Ovary (tissue), 3 donors: ENCODE measurements at regions not wholly inside any gene's neighbourhood (a gene's known extent, or its start where the extent isn't known, plus 50 kb on each side); places are given as distances from the start of the nearest gene placed in this dataset.

ENCODE experiments used
- EP300 ChIP-seq: sonication (generic); formaldehyde crosslinking; IDR thresholded peaks from one replicate; pipeline ENCODE4 v1.6.1; 2017; ENCODE audit warnings: antibody characterized with exemption
- POLR2A ChIP-seq: fragments of 450-650 bp; IDR thresholded peaks from one replicate; pipeline ENCODE4 v1.6.1; 2017; ENCODE audit warnings: antibody characterized with exemption, mild to moderate bottlenecking, moderate library complexity
- TF ChIP-seq, protein P1 (sequence below), 3 donors: fragments of 450-650 bp in 2 of 3; fragments of 200-600 bp in 1 of 3; IDR thresholded peaks; one replicate each; pipeline versions ENCODE4 v1.5.1 to v1.8.0; 2016 to 2022; ENCODE audit warnings: antibody characterized with exemption in 3 of 3, mild to moderate bottlenecking in 1 of 3
- donor health status: DM: no; HTN: no; CAD: no.

DNA sequence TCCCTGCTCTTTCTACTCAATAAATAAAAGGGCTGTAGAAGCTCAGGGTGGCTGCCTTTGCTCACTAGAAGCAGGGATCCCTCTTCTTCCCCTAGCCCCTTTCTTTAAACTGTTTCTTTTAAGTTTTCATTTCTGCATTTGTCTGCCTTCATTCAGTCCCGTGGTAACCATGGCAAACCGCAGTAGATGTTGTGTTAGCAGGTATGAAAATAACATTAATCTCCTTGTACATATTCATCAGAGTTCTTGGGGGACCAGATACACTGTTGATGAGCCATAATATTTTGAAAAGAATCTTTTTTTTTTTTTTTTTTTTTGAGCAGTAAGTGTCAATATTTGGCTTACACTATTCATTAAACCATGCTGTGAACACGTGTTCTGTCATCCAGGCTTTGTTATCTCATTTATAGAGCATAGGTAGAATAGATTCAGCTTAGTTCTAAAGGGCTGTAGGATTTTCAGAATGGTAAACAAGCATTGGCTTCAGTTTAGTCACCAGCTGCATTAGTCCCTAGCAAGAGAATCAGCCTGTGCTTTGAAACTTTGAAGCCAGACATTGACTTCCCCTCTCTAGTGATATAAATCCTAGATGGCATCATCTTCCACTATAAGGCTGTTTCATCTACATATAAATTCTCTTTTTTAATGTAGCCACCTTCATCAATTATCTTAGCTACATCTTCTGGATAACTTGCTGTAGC, 59.4 kb upstream of the SPRY2 start:
- TF ChIP-seq, protein P1, sequence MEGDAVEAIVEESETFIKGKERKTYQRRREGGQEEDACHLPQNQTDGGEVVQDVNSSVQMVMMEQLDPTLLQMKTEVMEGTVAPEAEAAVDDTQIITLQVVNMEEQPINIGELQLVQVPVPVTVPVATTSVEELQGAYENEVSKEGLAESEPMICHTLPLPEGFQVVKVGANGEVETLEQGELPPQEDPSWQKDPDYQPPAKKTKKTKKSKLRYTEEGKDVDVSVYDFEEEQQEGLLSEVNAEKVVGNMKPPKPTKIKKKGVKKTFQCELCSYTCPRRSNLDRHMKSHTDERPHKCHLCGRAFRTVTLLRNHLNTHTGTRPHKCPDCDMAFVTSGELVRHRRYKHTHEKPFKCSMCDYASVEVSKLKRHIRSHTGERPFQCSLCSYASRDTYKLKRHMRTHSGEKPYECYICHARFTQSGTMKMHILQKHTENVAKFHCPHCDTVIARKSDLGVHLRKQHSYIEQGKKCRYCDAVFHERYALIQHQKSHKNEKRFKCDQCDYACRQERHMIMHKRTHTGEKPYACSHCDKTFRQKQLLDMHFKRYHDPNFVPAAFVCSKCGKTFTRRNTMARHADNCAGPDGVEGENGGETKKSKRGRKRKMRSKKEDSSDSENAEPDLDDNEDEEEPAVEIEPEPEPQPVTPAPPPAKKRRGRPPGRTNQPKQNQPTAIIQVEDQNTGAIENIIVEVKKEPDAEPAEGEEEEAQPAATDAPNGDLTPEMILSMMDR (IDR thresholded peaks at IDR 0.05): no peak
- TF ChIP-seq POLR2A (no peak), EP300 (no peak)
